ENCODE measurements at regions not wholly inside any gene's neighbourhood (a gene's known extent, or its start where the extent isn't known, plus 50 kb on each side); places are given as distances from the start of the nearest gene placed in this dataset.
"Not testable (repeated sequence)": the region's sequence is repeated elsewhere in the genome, so short reads cannot be mapped to it uniquely, and the experiment has no call there.

DNA sequence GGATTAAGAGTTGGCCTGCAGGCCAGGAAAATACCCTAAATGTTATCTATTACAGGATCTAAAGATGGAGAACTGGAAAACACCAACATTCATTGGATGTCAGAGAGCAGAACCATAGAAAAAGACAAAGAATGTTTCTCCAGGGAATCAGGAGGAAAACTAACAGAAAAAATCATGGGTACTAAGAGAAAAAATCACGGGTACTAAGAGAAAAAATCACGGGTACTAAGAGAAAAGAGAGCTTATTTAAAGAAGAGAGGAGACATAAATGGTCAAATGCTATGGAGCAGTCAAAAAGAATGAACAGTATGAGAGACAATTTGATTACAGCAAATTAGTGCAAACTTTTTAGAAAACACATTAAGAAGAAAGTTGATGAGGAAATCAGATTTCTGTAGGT lies 73.8 kb upstream of the SERBP1 start:
- H3K27ac ChIP-seq (ENCODE audit: low read length), result no peak overlapping the region
- in situ Hi-C loops (cut with HindIII; ENCODE audit: low pct_unique_long_range_greater_than_20kb, low sequenced_read_pairs), result no loop called here
- H3K27me3 ChIP-seq (ENCODE audit: control insufficient read depth, insufficient read depth, low read length), result no peaks in the 10 kb centered on the region; the same call in 1 of the 2 replicates
- H3K36me3 ChIP-seq (ENCODE audit: control insufficient read depth, insufficient read depth, low read length), result no peaks in the 10 kb centered on the region
- no peak for DNase-seq (ENCODE audit: low read depth, low spot score)
- ATAC-seq, result no peak
- H3K4me1 ChIP-seq (ENCODE audit: control insufficient read depth, insufficient read depth, low read length), result no peaks in the 10 kb centered on the region
- no peaks in the 10 kb centered on the region for H3K9me3 ChIP-seq (ENCODE audit: control insufficient read depth, insufficient read depth, low read depth, low read length)
- CTCF ChIA-PET, result interaction anchor here (0.6 kb wide), 1 partner anchor 160 kb away, joined by 3 read pairs; no protein-coding TSS in a partner anchor
- H3K4me3 ChIP-seq (ENCODE audit: low read depth in 2 of 2, low read length in 2 of 2), result no peak overlapping the region
- POLR2A ChIA-PET, result no interaction called here
- no peak for TF ChIP-seq TCF7L2 (IDR thresholded peaks at IDR 0.05; ENCODE audit: low read depth, low read length)
- TF ChIP-seq, protein P1, sequence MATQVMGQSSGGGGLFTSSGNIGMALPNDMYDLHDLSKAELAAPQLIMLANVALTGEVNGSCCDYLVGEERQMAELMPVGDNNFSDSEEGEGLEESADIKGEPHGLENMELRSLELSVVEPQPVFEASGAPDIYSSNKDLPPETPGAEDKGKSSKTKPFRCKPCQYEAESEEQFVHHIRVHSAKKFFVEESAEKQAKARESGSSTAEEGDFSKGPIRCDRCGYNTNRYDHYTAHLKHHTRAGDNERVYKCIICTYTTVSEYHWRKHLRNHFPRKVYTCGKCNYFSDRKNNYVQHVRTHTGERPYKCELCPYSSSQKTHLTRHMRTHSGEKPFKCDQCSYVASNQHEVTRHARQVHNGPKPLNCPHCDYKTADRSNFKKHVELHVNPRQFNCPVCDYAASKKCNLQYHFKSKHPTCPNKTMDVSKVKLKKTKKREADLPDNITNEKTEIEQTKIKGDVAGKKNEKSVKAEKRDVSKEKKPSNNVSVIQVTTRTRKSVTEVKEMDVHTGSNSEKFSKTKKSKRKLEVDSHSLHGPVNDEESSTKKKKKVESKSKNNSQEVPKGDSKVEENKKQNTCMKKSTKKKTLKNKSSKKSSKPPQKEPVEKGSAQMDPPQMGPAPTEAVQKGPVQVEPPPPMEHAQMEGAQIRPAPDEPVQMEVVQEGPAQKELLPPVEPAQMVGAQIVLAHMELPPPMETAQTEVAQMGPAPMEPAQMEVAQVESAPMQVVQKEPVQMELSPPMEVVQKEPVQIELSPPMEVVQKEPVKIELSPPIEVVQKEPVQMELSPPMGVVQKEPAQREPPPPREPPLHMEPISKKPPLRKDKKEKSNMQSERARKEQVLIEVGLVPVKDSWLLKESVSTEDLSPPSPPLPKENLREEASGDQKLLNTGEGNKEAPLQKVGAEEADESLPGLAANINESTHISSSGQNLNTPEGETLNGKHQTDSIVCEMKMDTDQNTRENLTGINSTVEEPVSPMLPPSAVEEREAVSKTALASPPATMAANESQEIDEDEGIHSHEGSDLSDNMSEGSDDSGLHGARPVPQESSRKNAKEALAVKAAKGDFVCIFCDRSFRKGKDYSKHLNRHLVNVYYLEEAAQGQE (IDR thresholded peaks at IDR 0.05; ENCODE audit: insufficient read depth in 1 of 2, low read depth in 2 of 2, low read length in 1 of 2), result no peak
- BruUV-seq (replicated peaks), result no TSS peak
- intact Hi-C loops (cut with micrococcal nuclease; ENCODE audit: unreplicated experiment), result loop anchor here (5.0 to 10.0 kb wide), 4 partner anchors 72 to 509 kb away; partner anchors contain the start of gene SERBP1

DNA sequence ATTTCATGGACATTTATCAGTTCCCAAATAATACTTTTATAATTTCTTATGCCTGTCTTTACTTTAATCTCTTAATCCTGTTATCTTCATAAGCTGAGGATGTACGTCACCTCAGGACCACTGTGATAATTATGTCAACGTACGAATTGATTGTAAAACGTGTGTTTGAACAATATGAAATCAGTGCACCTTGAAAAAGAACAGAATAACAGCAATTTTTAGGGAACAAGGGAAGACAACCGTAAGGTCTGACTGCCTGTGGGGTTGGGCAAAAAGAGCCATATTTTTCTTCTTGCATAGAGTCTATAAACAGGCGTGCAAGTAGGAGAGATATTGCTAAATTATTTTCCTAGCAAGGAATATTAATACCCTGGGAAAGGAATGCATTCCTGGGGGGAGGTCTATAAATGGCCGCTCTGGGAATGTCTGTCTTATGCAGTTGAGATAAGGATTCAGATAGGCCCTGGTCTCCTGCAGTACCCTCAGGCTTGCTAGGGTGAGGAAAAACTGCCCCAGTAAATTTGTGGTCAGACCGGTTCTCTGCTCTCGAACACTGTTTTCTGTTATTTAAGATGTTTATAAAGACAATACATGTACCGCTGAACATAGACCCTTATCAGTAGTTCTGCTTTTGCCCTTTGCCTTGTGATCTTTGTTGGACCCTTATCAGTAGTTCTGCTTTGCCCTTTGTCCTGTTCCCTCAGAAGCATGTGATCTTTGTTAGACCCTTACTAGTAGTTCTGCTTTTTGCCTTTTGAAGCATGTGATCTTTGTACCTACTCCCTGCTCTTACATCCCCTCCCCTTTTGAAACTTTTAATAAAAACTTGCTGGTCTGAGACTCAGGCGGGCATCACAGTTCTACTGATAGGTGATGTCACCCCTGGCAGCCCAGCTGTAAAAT lies 83.4 kb upstream of the SERBP1 start:
- H3K9me3 ChIP-seq (ENCODE audit: control insufficient read depth, insufficient read depth, low read depth, low read length); in situ Hi-C loops (cut with HindIII; ENCODE audit: low pct_unique_long_range_greater_than_20kb, low sequenced_read_pairs); BruUV-seq (replicated peaks); H3K4me3 ChIP-seq (ENCODE audit: low read depth in 2 of 2, low read length in 2 of 2); H3K4me1 ChIP-seq (ENCODE audit: control insufficient read depth, insufficient read depth, low read length); POLR2A ChIA-PET; intact Hi-C loops (cut with micrococcal nuclease; ENCODE audit: unreplicated experiment); H3K27me3 ChIP-seq (ENCODE audit: control insufficient read depth, insufficient read depth, low read length); DNase-seq (ENCODE audit: low read depth, low spot score); ATAC-seq; H3K36me3 ChIP-seq (ENCODE audit: control insufficient read depth, insufficient read depth, low read length); CTCF ChIA-PET; H3K27ac ChIP-seq (ENCODE audit: low read length): not testable (repeated sequence)

DNA sequence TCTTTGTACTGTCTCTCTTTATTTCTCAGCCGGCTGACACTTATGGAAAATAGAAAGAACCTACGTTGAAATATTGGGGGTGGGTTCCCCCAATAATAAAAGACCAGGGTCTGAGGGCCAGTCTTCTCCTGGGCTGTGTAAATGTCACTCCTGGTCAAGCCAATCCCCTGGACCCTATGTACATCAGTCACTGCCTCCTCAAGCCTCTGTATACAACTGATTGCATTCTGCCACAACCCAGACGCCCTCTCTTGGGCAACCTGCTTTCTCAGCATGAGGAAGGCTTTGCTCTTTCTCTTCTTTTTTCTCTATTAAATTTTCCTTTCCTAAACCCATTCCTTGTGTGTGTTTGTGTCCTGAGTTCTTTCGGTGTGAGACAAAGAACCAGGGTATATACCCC lies 84.1 kb upstream of the SERBP1 start:
- TF ChIP-seq POLR2AphosphoS5 (IDR thresholded peaks at IDR 0.05; ENCODE audit: low read depth, low read length), result no peak
- TF ChIP-seq TCF7L2 (IDR thresholded peaks at IDR 0.05; ENCODE audit: low read depth, low read length), result no peak
- TF ChIP-seq, protein P2, sequence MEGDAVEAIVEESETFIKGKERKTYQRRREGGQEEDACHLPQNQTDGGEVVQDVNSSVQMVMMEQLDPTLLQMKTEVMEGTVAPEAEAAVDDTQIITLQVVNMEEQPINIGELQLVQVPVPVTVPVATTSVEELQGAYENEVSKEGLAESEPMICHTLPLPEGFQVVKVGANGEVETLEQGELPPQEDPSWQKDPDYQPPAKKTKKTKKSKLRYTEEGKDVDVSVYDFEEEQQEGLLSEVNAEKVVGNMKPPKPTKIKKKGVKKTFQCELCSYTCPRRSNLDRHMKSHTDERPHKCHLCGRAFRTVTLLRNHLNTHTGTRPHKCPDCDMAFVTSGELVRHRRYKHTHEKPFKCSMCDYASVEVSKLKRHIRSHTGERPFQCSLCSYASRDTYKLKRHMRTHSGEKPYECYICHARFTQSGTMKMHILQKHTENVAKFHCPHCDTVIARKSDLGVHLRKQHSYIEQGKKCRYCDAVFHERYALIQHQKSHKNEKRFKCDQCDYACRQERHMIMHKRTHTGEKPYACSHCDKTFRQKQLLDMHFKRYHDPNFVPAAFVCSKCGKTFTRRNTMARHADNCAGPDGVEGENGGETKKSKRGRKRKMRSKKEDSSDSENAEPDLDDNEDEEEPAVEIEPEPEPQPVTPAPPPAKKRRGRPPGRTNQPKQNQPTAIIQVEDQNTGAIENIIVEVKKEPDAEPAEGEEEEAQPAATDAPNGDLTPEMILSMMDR (IDR thresholded peaks at IDR 0.05), result no peak
- TF ChIP-seq, protein P1 (IDR thresholded peaks at IDR 0.05; ENCODE audit: insufficient read depth in 1 of 2, low read depth in 2 of 2, low read length in 1 of 2), result no peak
- TF ChIP-seq SIN3A (IDR thresholded peaks at IDR 0.05; ENCODE audit: borderline replicate concordance, insufficient read depth, low read depth, low read length), result no peak
- no peak for DNase-seq (ENCODE audit: low read depth, low spot score)
- in situ Hi-C loops (cut with HindIII; ENCODE audit: low pct_unique_long_range_greater_than_20kb, low sequenced_read_pairs) (no loop called here), intact Hi-C loops (cut with micrococcal nuclease; ENCODE audit: unreplicated experiment) (no loop called here)
- no peak for ATAC-seq
- H3K27me3 ChIP-seq (ENCODE audit: control insufficient read depth, insufficient read depth, low read length), result no peaks in the 10 kb centered on the region
- CTCF ChIA-PET, result no interaction called here
- H3K36me3 ChIP-seq (ENCODE audit: control insufficient read depth, insufficient read depth, low read length), result no peaks in the 10 kb centered on the region
- BruUV-seq (replicated peaks), result no TSS peak
- peaks cover 3% of the 10 kb centered on the region; the same call in 1 of the 2 replicates for H3K9me3 ChIP-seq (ENCODE audit: control insufficient read depth, insufficient read depth, low read depth, low read length)
- POLR2A ChIA-PET, result no interaction called here
- no peak overlapping the region for H3K27ac ChIP-seq (ENCODE audit: low read length)
- H3K4me3 ChIP-seq (ENCODE audit: low read depth in 2 of 2, low read length in 2 of 2), result no peak overlapping the region
- H3K4me1 ChIP-seq (ENCODE audit: control insufficient read depth, insufficient read depth, low read length), result no peaks in the 10 kb centered on the region
